DOHH2 (cell line): ENCODE measurements at regions not wholly inside any gene's neighbourhood (a gene's known extent, or its start where the extent isn't known, plus 50 kb on each side); places are given as distances from the start of the nearest gene placed in this dataset.

ENCODE experiments used
- H3F3A ChIP-seq: fragments of 200-600 bp; sonication (generic), shearing (Covaris generic); 2 replicates; pipeline ENCODE4 v1.6.0; 2016; ENCODE audit warnings: antibody characterized with exemption, mild to moderate bottlenecking; ENCODE audit not compliant: control insufficient read depth, insufficient read depth
- H3K27ac ChIP-seq: fragments of 200-600 bp; sonication (generic); 2 replicates; pipeline ENCODE4 v1.5.1; 2014; ENCODE audit warnings: low read depth, mild to moderate bottlenecking, low read length, moderate library complexity
- H3K27me3 ChIP-seq: fragments of 200-600 bp; sonication (generic); 2 replicates; pipeline ENCODE4 v1.6.1; 2014; ENCODE audit warnings: mild to moderate bottlenecking, low read length, mixed read lengths; ENCODE audit not compliant: control insufficient read depth
- H3K36me3 ChIP-seq: fragments of 200-600 bp; sonication (generic); 2 replicates; pipeline ENCODE4 v1.6.1; 2014; ENCODE audit warnings: mild to moderate bottlenecking, low read length, moderate library complexity, mixed read lengths; ENCODE audit not compliant: control insufficient read depth
- H3K4me1 ChIP-seq: fragments of 200-600 bp; sonication (generic); 2 replicates; pipeline ENCODE4 v1.6.1; 2014; ENCODE audit warnings: mild to moderate bottlenecking, low read length, mixed read lengths; ENCODE audit not compliant: control insufficient read depth
- H3K4me2 ChIP-seq: fragments of 200-600 bp; sonication (generic); 2 replicates; pipeline ENCODE4 v1.6.0; 2014; ENCODE audit warnings: mild to moderate bottlenecking, low read length, moderate library complexity
- H3K4me3 ChIP-seq: fragments of 200-600 bp; sonication (generic); 2 replicates; pipeline ENCODE4 v1.5.1; 2014; ENCODE audit warnings: mild to moderate bottlenecking, low read length, mixed read lengths
- H3K79me2 ChIP-seq: fragments of 200-600 bp; sonication (generic); 2 replicates; pipeline ENCODE4 v1.6.1; 2014; ENCODE audit warnings: mild to moderate bottlenecking, low read length, mixed read lengths; ENCODE audit not compliant: control insufficient read depth
- H3K9me2 ChIP-seq: fragments of 200-600 bp; sonication (generic); replicated peaks from 2 replicates; pipeline ENCODE4 v1.6.1; 2014; ENCODE audit warnings: mild to moderate bottlenecking, low read length, mixed read lengths; ENCODE audit not compliant: control insufficient read depth
- H3K9me3 ChIP-seq: fragments of 200-600 bp; sonication (generic); 2 replicates; pipeline ENCODE4 v1.6.1; 2014; ENCODE audit warnings: antibody characterized with exemption, low read length, mixed read lengths; ENCODE audit not compliant: control insufficient read depth, insufficient read depth
- H4K20me1 ChIP-seq: fragments of 200-600 bp; sonication (generic); 2 replicates; pipeline ENCODE4 v1.6.0; 2014; ENCODE audit warnings: low read depth, mild to moderate bottlenecking, antibody characterized with exemption, low read length, moderate library complexity; ENCODE audit not compliant: control insufficient read depth, insufficient read depth
- CTCF ChIP-seq: fragments of 200-600 bp; sonication (generic); IDR thresholded peaks from one replicate; pipeline ENCODE4 v1.5.1; 2014; ENCODE audit warnings: antibody characterized with exemption, mild to moderate bottlenecking, low read depth, low read length; ENCODE audit not compliant: poor library complexity, severe bottlenecking
- EZH2phosphoT487 ChIP-seq: fragments of 200-600 bp; sonication (generic); IDR thresholded peaks from 2 replicates; pipeline ENCODE4 v1.6.1; 2017; ENCODE audit warnings: borderline replicate concordance, mild to moderate bottlenecking, antibody characterized with exemption, low read length, moderate library complexity, mixed read lengths

GRCh38 chr15:35195031-35195430, 109.9 kb upstream of the NANOGP8 start:
- peaks cover 11% of the 10 kb centered on the region; the same call in 1 of the 2 replicates for H3K9me3 ChIP-seq
- TF ChIP-seq CTCF (no peak), EZH2phosphoT487 (no peak)

GRCh38 chr15:35194296-35194695, 109.2 kb upstream of the NANOGP8 start:
- no peaks in the 10 kb centered on the region for H3K36me3 ChIP-seq
- no peak overlapping the region for H3K4me2 ChIP-seq
- H4K20me1 ChIP-seq = no peaks in the 10 kb centered on the region
- H3K9me3 ChIP-seq = peaks cover 11% of the 10 kb centered on the region; the same call in 1 of the 2 replicates
- H3K27ac ChIP-seq = no peak overlapping the region
- TF ChIP-seq EZH2phosphoT487 (no peak), CTCF (no peak)
- H3K4me3 ChIP-seq = no peak overlapping the region
- H3F3A ChIP-seq = no peaks in the 10 kb centered on the region
- H3K27me3 ChIP-seq = no peaks in the 10 kb centered on the region
- no peaks in the 10 kb centered on the region for H3K9me2 ChIP-seq
- H3K79me2 ChIP-seq = no peaks in the 10 kb centered on the region
- H3K4me1 ChIP-seq = no peaks in the 10 kb centered on the region

More at GRCh38 chr15:35195031-35195430, 109.9 kb upstream of the NANOGP8 start:
- Histone ChIP-seq H3K9me2 (no peaks in the 10 kb centered on the region), H3K27ac (no peak overlapping the region), H3K79me2 (no peaks in the 10 kb centered on the region), H3K27me3 (no peaks in the 10 kb centered on the region), H3F3A (no peaks in the 10 kb centered on the region), H3K4me1 (no peaks in the 10 kb centered on the region), H3K4me3 (no peak overlapping the region), H4K20me1 (no peaks in the 10 kb centered on the region), H3K4me2 (no peak overlapping the region), H3K36me3 (no peaks in the 10 kb centered on the region)

- Histone ChIP-seq H3K4me3 (no peak overlapping the region), H3K36me3 (no peaks in the 10 kb centered on the region), H3K4me1 (no peaks in the 10 kb centered on the region), H3K79me2 (no peaks in the 10 kb centered on the region), H4K20me1 (no peaks in the 10 kb centered on the region), H3F3A (no peaks in the 10 kb centered on the region), H3K27ac (no peak overlapping the region), H3K27me3 (no peaks in the 10 kb centered on the region), H3K9me2 (no peaks in the 10 kb centered on the region), H3K9me3 (peaks cover 11% of the 10 kb centered on the region; the same call in 1 of the 2 replicates), H3K4me2 (no peak overlapping the region)
- TF ChIP-seq CTCF = no peak
- no peak for TF ChIP-seq EZH2phosphoT487
These were observed 106.7 kb upstream of the NANOGP8 start for GRCh38 chr15:35191783-35192182.

GRCh38 chr15:35186346-35186745, 101.3 kb upstream of the NANOGP8 start:
- Histone ChIP-seq H3F3A (no peaks in the 10 kb centered on the region), H4K20me1 (no peaks in the 10 kb centered on the region), H3K27ac (no peak overlapping the region), H3K9me3 (peaks cover 3% of the 10 kb centered on the region; the same call in 1 of the 2 replicates), H3K79me2 (no peaks in the 10 kb centered on the region), H3K4me1 (no peaks in the 10 kb centered on the region), H3K27me3 (no peaks in the 10 kb centered on the region), H3K36me3 (no peaks in the 10 kb centered on the region), H3K4me3 (no peak overlapping the region), H3K4me2 (no peak overlapping the region), H3K9me2 (no peaks in the 10 kb centered on the region)
- TF ChIP-seq CTCF (no peak), EZH2phosphoT487 (no peak)
